ENCODE measurements at regions not wholly inside any gene's neighbourhood (a gene's known extent, or its start where the extent isn't known, plus 50 kb on each side); places are given as distances from the start of the nearest gene placed in this dataset.
A peak's percentile ranks its signal among the peaks of the same experiment; 100 is the strongest.
"Not testable (repeated sequence)": the region's sequence is repeated elsewhere in the genome, so short reads cannot be mapped to it uniquely, and the experiment has no call there.

DNA sequence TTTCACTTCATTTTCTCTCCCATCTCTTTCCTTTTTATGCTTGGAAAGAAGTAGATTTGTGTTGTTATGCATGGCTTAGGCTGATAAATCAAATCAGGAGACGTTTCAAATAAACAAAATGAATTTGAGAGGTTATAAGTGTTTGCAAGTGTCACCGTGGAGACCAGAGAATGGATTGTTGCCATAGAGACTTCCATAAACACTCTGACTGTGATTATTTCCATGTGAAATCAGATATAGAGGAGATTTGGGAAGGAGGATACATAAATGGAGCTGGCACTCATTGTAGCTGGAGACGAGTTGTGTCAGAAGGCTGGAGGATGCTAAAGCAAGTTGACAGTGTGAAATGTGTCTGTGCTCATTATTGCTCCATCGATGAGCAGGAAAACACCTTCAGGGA, 84.2 kb upstream of the PCSK1 start:
- H3K27me3 Mint-ChIP-seq = no peaks in the 10 kb centered on the region

DNA sequence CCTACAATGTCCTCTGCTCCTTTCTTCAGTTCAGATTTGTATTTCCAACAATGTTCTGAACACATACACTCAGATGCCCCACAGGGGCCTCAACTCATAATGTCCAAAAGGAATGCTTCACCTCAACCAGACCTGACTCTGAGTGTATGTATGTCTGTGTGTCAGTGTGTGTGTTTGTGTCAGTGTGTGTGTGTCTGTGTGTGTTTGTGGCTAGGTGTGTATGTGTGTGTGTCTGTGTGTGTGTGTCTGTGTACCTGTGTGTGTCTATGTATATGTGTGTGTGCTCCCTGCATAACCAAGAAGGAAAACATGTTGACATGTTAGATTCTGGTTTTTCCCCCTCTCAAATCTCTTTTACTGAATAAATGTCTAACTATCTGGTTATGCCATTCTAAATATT, 87.3 kb upstream of the PCSK1 start:
- no peaks in the 10 kb centered on the region for H3K27me3 Mint-ChIP-seq
- no peaks in the 10 kb centered on the region for H3K36me3 Mint-ChIP-seq
- H3K4me1 Mint-ChIP-seq = no peaks in the 10 kb centered on the region
- H3K27ac Mint-ChIP-seq = no peak overlapping the region
- no peaks in the 10 kb centered on the region for H3K9me3 Mint-ChIP-seq
- H3K4me3 Mint-ChIP-seq = no peak overlapping the region

More for the DNA sequence above, 84.2 kb upstream of the PCSK1 start:
- Mint-ChIP-seq H3K4me3 (no peak overlapping the region), H3K4me1 (no peaks in the 10 kb centered on the region), H3K36me3 (no peaks in the 10 kb centered on the region), H3K27ac (no peak overlapping the region), H3K9me3 (no peaks in the 10 kb centered on the region)

DNA sequence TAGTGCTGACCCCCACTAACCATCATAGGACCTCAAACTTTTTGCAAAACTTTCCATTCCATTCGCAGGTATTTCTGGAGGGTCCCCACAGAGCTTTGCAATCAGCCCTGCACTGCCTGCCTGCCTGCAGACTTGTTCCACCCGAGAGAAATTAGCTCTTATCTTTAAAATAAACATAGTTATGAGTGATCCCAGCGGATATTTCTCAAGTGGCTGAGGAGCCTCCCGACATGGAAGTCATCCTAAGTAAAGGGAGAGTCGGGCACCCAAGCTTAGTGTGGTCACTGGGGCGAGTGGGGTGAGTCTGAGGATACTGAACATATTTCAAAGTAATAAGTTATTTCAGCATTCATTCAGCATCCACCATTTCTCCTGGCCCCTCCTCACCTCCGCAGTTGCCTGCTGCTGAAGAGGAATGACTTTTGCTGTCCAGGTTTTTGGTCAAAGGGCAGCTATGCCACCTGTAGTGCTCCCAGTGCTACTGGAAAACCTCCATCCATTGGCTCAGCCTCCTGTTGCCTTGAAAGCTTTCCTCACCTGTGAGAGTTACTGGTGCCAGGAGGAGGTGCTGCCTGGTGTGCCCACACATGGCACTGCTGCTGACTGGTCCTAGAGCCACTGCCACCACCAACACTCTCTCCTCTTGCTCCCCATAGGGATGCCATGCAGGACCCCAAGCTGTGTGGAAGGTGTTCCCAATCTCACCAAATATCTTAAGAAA, 89.7 kb upstream of the PCSK1 start:
- H3K36me3 Mint-ChIP-seq = no peaks in the 10 kb centered on the region
- no peak overlapping the region for H3K27ac Mint-ChIP-seq
- no peaks in the 10 kb centered on the region for H3K4me1 Mint-ChIP-seq
- no peaks in the 10 kb centered on the region for H3K27me3 Mint-ChIP-seq
- no peak overlapping the region for H3K4me3 Mint-ChIP-seq
- H3K9me3 Mint-ChIP-seq = no peaks in the 10 kb centered on the region

DNA sequence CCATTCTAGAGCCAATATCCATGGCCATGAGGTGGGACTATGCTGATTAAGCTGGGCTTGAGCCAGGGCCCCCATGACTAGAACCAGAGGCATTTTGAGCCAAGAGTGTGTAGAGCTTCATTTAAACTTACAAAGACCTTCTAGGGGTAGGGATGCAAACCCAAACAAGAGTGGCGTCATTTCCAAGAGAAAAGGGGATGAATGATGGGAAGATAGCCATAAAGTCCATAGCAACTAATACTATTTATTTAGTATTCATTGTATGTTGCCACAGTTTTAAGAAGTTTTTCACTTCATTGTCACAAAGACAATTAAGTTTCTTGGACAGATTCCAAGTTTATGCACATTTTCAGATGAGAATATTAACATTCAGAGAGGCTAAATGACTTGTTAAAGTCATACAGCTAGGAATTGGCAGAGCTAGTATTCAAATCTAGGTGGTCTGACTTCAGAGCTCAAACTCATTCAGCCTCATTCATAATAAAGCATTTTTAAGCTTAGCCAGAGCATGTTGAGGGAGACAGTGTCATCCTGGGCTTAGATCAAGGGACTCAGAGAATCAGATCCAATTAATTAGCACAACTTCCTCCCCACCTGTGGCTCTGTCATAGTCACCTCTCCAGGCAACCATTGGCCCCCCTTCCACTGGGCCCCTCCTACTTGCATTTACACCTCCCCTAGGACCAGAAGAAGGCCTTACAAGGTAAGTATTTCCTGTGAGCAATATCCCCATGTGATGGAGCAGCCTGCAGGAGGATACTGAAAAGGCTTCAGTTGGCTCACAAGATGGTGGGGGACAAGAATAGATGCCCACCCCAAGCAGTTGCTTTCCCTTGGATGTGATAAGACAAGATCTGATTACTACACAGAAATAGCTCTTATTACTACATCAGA, 95.0 kb upstream of the PCSK1 start:
- H3K9me3 Mint-ChIP-seq = no peaks in the 10 kb centered on the region
- H3K4me1 Mint-ChIP-seq = peaks cover 4% of the 10 kb centered on the region
- no peaks in the 10 kb centered on the region for H3K27me3 Mint-ChIP-seq
- H3K36me3 Mint-ChIP-seq = no peaks in the 10 kb centered on the region
- H3K4me3 Mint-ChIP-seq = no peak overlapping the region
- H3K27ac Mint-ChIP-seq = peak overlapping the region; percentile 56

DNA sequence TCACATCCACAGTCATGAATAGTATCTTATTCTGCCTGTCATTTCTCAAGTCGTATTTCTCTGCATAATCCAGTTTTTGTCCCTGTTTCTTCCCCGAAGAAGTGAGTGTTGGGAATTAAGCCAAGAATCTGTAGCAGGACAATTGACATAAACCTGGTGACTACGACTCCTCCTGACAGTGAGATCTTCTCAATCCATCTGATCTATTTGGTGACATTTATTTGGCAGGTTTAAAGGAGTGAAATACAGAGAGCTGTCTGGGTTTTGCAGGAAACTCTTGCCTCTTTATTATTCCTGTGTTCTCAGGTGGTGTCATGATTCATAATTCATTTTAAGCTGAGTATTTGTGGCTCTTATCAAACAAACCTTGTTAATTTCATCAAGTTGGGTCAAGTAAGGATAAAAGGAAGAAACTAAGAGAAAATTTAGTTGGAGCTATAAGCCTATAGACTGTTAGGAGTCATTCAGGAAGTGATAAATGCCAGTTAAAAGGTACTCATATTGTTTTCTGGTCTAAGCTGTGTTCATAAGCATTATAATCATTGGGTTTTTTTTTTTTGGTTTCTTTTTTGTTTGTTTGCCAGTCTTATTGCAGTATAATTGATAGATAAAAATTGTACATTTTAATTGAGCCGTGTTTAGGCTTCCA, 95.9 kb upstream of the PCSK1 start:
- no peaks in the 10 kb centered on the region for H3K27me3 Mint-ChIP-seq
- H3K4me1 Mint-ChIP-seq = peaks cover 4% of the 10 kb centered on the region
- no peak overlapping the region for H3K27ac Mint-ChIP-seq
- H3K36me3 Mint-ChIP-seq = no peaks in the 10 kb centered on the region
- no peaks in the 10 kb centered on the region for H3K9me3 Mint-ChIP-seq
- no peak overlapping the region for H3K4me3 Mint-ChIP-seq

DNA sequence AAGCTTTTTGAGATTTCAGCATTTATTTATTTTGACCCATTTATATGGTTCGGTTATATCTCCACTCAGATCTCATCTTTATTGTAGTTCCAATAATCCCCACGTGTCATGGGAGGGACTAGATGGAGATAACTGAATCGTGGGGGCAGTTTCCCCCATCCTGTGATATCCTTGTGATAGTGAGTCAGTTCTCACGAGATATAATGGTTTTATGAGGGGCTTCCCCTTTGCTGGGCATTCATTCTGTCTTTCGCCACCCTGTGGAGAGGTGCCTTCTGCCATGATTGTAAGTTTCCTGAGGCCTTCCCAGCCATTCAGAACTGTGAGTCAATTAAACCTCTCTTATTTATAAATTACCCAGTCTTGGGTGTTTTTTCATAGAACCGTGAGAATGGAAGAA, 96.5 kb upstream of the PCSK1 start:
- Mint-ChIP-seq H3K27me3 (no peaks in the 10 kb centered on the region), H3K27ac (no peak overlapping the region), H3K4me3 (no peak overlapping the region), H3K9me3 (no peaks in the 10 kb centered on the region), H3K36me3 (no peaks in the 10 kb centered on the region), H3K4me1 (peaks cover 6% of the 10 kb centered on the region)

DNA sequence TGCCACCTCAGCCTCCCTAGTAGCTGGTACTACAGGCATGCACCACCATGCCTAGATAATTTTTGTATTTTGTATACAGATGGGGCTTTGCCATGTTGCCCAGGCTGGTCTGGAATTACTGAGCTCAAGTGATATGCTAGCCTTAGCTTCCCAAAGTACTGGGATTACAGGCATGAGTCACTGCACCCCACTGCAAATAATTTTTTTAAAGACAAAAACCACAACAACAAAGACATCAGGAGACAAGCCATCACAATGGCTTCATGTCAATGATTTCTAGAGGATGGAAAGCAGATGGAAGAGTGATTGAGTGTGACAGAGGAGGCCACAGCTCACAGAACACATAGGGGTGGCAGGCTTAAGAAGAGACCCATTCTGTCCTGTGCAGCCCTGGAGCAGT, 97.9 kb upstream of the PCSK1 start:
- Mint-ChIP-seq H3K4me3 (no peak overlapping the region), H3K9me3 (no peaks in the 10 kb centered on the region), H3K4me1 (peaks cover 13% of the 10 kb centered on the region), H3K27ac (no peak overlapping the region), H3K36me3 (no peaks in the 10 kb centered on the region), H3K27me3 (no peaks in the 10 kb centered on the region)

DNA sequence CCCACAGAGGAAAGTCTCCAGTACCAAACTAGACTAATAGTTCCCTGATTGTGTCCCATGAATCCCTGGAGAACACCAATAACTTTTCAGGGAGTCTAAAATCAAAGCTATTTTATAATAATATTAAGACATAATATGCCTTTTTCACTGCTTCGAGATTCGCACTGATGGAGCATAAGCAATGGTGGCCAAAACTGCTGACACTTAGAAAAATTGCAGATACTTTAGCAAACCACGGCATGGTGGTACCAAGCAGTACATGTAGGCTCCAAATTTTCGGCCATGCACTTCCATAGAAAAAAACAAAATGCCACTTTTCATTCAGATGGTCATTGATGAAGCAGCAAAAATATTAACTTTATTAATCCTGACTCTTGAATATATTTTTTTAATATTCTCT, 100.3 kb upstream of the PCSK1 start:
- Mint-ChIP-seq H3K36me3 (no peaks in the 10 kb centered on the region), H3K27me3 (no peaks in the 10 kb centered on the region), H3K27ac (no peak overlapping the region), H3K9me3 (no peaks in the 10 kb centered on the region), H3K4me3 (no peak overlapping the region), H3K4me1 (peaks cover 37% of the 10 kb centered on the region)

DNA sequence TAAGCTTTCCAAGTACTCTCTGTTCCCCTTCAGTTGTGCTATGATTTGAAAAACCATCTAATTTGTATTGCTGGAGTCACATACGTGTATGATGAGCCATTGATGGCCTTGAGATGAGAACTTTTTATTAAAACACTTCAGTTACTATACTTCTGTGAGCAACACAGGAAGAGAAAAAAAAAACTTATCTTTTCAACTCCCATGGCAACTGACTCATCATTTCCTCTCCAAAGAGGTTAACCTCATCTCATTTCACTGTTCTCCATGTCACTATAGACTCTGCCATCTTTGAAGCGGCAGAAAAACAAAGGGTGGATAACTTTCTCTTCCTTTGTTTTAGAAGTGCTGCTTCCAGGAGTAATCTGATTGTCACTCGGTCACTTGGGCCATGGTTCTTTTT, 104.3 kb upstream of the PCSK1 start:
- H3K9me3 Mint-ChIP-seq = no peaks in the 10 kb centered on the region
- H3K27ac Mint-ChIP-seq = peak overlapping the region; percentile 96
- H3K36me3 Mint-ChIP-seq = no peaks in the 10 kb centered on the region
- H3K27me3 Mint-ChIP-seq = no peaks in the 10 kb centered on the region
- H3K4me1 Mint-ChIP-seq = peaks cover 47% of the 10 kb centered on the region
- peak overlapping the region; percentile 51 for H3K4me3 Mint-ChIP-seq

DNA sequence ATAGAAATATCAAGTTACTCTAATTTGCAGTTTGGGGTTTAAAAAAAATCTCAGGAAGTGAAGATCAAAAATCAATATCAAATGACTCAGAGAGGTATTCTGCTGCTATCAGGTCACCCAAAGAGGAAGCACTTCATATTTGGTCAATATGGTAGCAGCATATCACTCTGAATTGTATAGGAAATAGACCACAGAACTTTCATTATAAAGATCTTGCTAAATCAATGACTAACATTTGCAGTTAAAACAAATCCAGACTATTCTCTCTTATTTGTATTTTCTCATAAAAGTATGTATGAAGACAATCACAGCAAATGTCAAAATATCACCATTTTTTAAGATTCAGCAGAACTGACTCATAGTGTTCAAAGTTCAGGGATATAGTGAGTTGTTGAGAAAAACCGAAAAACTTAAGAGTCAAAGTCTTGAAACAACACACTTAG, 105.8 kb upstream of the PCSK1 start:
- Mint-ChIP-seq H3K27ac (peak overlapping the region; percentile 60), H3K36me3 (no peaks in the 10 kb centered on the region), H3K9me3 (no peaks in the 10 kb centered on the region), H3K4me3 (peak overlapping the region; percentile 66), H3K27me3 (no peaks in the 10 kb centered on the region), H3K4me1 (peaks cover 47% of the 10 kb centered on the region)

DNA sequence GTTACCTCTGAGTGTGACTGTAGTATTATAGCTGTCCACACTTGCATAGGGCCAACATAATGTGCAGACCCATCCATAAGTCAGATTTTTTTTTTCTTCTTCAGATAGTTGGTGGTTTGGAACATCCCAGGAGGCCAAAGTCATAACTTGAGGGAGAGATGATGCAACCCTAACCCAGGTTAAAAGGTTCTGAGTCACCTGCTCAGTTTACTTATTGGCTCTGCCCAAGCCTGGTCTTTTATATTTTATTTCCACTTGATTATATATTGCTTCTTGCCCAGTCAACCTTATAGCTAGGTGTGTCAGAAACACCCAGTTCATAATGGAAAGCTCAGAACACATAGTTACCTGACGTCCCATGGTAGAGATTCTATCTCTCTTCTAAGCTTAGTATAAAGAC, 113.1 kb upstream of the PCSK1 start:
- Mint-ChIP-seq H3K27me3 (no peaks in the 10 kb centered on the region), H3K36me3 (no peaks in the 10 kb centered on the region), H3K27ac (no peak overlapping the region), H3K4me3 (no peak overlapping the region), H3K4me1 (no peaks in the 10 kb centered on the region), H3K9me3 (no peaks in the 10 kb centered on the region)

DNA sequence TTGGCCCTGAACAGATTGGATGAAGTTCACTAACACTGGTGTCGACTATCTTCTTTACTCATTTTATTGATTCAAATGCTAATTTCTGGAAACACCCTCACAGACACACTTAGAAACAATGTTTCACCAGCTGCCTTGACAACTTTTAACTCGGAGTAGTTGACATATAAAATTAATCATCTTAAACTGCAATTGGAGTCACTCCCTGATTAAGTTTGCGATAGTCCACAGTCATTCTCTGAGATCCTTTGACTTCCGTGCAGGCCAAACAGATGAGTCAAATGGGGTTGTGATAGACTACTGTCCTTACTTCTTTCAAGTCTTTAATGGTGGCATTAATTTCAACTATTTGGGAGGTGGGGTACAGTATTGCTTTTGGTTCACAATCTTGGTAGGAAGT, 114.4 kb upstream of the PCSK1 start:
- H3K4me3 Mint-ChIP-seq = no peak overlapping the region
- H3K27ac Mint-ChIP-seq = peak overlapping the region; percentile 42
- no peaks in the 10 kb centered on the region for H3K36me3 Mint-ChIP-seq
- no peaks in the 10 kb centered on the region for H3K27me3 Mint-ChIP-seq
- no peaks in the 10 kb centered on the region for H3K4me1 Mint-ChIP-seq
- H3K9me3 Mint-ChIP-seq = no peaks in the 10 kb centered on the region

DNA sequence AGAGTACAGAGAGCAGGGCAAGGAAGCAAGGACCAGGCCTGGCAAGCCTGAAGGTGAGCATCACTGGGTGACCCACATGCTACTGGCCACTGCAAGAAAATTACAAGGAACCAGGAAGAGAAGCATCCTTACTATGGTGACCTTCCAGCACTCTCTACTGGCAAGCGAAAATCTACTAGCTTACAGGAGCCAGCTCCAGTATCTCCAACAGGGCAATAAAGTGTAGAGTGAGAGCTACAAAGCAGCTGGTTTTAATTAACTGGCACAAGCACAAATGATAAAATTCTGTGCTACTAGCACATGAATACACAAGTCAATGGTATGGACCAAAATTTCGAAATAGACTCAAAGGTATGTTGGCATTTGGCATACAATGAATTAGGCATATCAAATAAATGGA, 113.3 kb upstream of the CAST start:
- Mint-ChIP-seq H3K36me3 (peaks cover 2% of the 10 kb centered on the region), H3K4me1 (no peaks in the 10 kb centered on the region), H3K9me3 (no peaks in the 10 kb centered on the region), H3K4me3 (no peak overlapping the region), H3K27me3 (no peaks in the 10 kb centered on the region), H3K27ac (no peak overlapping the region)

DNA sequence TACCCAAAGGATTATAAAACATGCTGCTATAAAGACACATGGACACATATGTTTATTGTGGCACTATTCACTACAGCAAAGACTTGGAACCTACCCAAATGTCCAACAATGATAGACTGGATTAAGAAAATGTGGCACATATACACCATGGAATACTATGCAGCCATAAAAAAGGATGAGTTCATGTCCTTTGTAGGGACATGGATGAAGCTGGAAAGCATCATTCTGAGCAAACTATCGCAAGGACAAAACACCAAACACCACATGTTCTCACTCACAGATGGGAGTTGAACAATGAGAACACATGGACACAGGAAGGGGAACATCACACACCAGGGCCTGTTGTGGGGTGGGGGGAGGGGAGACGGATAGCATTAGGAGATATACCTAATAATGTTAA, 101.3 kb upstream of the CAST start:
- not testable (repeated sequence) for H3K4me1 Mint-ChIP-seq, H3K4me3 Mint-ChIP-seq, H3K27ac Mint-ChIP-seq, H3K27me3 Mint-ChIP-seq, H3K36me3 Mint-ChIP-seq, H3K9me3 Mint-ChIP-seq

DNA sequence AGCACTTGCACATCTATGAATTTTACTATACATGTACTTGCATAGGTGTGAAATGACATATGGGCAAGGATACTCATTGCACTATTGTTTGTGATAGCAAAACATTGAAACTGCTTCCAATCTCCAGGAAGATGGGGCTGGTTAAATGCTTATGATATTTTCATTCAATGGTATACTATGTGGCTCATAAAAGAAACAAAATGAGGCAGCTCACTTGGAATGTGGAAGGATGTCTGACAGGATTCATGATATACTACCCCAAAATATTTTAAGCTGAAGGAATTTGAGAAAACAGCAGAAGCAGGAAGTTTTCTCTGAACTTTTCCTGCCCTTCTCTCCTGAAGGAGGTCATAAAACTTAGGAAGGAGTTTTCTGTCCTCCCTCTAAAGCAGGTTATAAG, 99.6 kb upstream of the CAST start:
- Mint-ChIP-seq H3K36me3 (no peaks in the 10 kb centered on the region), H3K4me1 (peaks cover 15% of the 10 kb centered on the region), H3K4me3 (no peak overlapping the region), H3K9me3 (no peaks in the 10 kb centered on the region), H3K27ac (no peak overlapping the region), H3K27me3 (no peaks in the 10 kb centered on the region)

DNA sequence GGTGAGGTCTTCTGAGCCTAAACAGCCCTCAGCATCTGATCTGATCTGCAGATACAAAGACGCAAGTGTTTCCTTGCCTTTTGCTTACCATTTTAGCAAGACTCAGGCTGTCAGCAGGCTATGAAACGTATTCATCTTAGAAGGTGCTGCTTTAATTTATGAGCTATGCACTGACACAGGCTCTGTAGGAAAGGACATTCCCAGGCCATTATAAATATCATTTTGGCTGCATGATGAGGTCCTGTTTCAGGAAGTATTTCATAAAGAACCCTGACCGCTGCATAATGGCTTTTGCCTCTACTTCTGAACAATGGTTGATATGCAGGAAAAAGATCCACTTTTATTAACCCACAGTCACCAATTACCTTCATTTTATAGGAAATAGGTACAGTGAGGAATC, 98.4 kb upstream of the CAST start:
- peak overlapping the region; percentile 4 for H3K27ac Mint-ChIP-seq
- H3K36me3 Mint-ChIP-seq = no peaks in the 10 kb centered on the region
- H3K4me1 Mint-ChIP-seq = peaks cover 16% of the 10 kb centered on the region

More for the DNA sequence above, 98.4 kb upstream of the CAST start:
- H3K4me3 Mint-ChIP-seq = no peak overlapping the region
- H3K9me3 Mint-ChIP-seq = no peaks in the 10 kb centered on the region
- H3K27me3 Mint-ChIP-seq = no peaks in the 10 kb centered on the region

All from activated naive CD4-positive, alpha-beta T cell treated with anti-CD3 and anti-CD28 coated beads, Interleukin-2, amount 50 U/mL, for 24 hours (primary cell).